ENCODE measurements at regions not wholly inside any gene's neighbourhood (a gene's known extent, or its start where the extent isn't known, plus 50 kb on each side); places are given as distances from the start of the nearest gene placed in this dataset.

DNA sequence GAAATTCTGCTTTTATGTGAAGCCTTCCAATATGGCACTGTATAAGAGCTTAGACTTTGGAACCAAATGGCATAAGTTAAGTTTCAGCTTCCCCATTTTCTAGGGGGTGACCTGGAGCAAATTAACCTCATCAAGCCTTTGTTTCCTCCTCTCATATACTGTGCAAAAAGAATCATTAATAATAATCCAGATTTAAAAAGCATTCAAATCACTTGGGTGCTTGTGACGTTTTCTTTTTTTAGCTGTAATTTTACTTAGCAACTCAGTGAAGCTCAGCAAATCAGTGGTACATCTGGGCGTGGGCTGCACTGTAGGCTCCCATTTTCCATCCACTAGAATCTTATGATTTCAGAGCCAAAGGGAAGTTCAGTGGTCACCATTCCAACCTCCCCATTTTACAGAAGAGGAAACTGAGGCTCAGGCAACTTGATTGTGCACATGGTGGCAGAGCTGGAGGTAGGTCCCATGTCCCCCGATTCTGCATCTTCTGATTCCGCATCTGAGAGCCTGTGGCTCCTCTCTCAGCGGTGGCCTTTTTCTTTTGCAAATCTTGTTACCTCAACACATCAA is 131.2 kb downstream of the SNAPC1 start:
- DNase-seq (no peak), ATAC-seq (no peak)
- no peak overlapping the region for H3K4me3 ChIP-seq
- H3K9me3 ChIP-seq, result no peaks in the 10 kb centered on the region
- no peak overlapping the region for H3K27ac ChIP-seq
- H3K4me1 ChIP-seq, result no peaks in the 10 kb centered on the region
- intact Hi-C loops (cut with DNase I), result no loop called here
- H3K27me3 ChIP-seq, result no peaks in the 10 kb centered on the region
- TF ChIP-seq, protein P1, sequence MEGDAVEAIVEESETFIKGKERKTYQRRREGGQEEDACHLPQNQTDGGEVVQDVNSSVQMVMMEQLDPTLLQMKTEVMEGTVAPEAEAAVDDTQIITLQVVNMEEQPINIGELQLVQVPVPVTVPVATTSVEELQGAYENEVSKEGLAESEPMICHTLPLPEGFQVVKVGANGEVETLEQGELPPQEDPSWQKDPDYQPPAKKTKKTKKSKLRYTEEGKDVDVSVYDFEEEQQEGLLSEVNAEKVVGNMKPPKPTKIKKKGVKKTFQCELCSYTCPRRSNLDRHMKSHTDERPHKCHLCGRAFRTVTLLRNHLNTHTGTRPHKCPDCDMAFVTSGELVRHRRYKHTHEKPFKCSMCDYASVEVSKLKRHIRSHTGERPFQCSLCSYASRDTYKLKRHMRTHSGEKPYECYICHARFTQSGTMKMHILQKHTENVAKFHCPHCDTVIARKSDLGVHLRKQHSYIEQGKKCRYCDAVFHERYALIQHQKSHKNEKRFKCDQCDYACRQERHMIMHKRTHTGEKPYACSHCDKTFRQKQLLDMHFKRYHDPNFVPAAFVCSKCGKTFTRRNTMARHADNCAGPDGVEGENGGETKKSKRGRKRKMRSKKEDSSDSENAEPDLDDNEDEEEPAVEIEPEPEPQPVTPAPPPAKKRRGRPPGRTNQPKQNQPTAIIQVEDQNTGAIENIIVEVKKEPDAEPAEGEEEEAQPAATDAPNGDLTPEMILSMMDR (IDR thresholded peaks at IDR 0.05), result no peak
- no peaks in the 10 kb centered on the region for H3K36me3 ChIP-seq

DNA sequence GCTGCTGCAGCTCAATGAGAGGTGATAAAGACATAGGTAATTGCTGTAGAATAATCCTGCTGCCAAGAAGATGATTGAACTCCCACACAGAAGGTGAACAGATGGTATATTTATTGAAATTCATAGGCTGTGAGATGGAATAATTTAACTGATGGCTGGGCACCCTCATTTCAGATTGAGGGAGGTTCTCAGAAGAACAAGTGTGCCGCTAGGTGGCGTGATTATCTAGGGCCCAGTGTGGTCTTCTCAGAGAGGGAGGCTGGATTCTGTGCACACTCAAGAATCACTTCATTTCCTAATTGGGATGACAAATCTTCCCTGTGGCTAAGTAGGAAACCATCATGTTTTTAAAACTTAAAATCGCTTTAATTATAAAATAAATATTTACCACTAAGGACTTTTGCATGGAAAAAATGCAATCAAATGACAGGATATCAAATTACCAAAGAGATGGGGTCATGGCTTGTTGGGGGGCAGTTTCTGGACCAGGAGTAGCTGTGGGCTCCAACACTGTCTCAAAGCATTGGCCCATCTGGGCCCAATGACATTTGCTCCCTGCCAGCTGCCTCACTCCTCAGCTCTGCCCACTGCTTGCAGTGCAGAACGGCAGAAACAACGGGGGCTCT is 132.3 kb downstream of the SNAPC1 start:
- Histone ChIP-seq H3K27ac (no peak overlapping the region), H3K4me1 (no peaks in the 10 kb centered on the region), H3K4me3 (no peak overlapping the region), H3K27me3 (no peaks in the 10 kb centered on the region), H3K36me3 (no peaks in the 10 kb centered on the region), H3K9me3 (no peaks in the 10 kb centered on the region)
- TF ChIP-seq, protein P1 (IDR thresholded peaks at IDR 0.05), result peak; percentile 64
- ATAC-seq, result peak; percentile 78
- DNase-seq, result peak; percentile 72
- intact Hi-C loops (cut with DNase I), result no loop called here

DNA sequence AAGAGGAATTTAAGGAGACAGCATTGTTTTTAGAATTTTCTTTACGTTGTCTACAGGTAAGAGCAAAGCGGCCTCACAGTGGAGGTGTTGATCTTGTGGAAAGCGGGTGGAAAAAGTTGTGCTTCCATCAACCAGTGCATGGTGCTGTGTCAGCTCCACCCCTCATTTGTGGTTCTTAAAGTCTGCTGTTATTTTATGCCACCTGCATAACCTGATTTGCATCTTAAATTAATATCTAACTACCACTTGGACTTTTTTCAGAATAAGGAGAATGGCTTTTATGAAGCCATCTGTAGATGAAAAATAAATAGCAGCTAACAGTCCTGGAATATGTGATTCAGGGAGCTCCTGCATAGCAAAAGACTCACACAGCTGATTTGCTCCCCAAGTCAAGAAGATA is 135.1 kb downstream of the SNAPC1 start:
- H3K27ac ChIP-seq, result no peak overlapping the region
- no peak for DNase-seq
- ATAC-seq, result no peak
- H3K9me3 ChIP-seq, result no peaks in the 10 kb centered on the region
- TF ChIP-seq, protein P1 (IDR thresholded peaks at IDR 0.05), result no peak
- H3K36me3 ChIP-seq, result no peaks in the 10 kb centered on the region
- no peak overlapping the region for H3K4me3 ChIP-seq
- H3K4me1 ChIP-seq, result no peaks in the 10 kb centered on the region
- intact Hi-C loops (cut with DNase I), result no loop called here
- no peaks in the 10 kb centered on the region for H3K27me3 ChIP-seq

DNA sequence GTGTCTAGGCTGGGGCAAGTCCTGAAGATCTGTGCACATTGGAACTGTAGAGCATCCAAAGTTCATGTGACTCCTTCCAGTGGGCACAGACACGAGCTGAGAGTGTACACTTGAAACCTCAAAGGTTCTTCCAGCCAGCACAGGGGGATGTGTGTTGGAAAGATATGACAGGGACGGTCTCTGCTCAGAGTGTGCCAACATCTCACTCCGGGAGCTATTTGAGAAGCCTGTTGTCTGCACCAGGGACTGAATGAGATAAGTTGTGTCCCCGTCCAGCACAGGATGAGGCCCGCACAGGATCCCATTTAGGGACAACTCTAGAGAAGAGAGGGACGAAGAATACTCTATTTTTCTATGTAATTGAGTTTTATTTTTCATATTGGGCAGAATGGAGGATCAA is 136.3 kb downstream of the SNAPC1 start:
- peak; percentile 23 for ATAC-seq
- Histone ChIP-seq H3K36me3 (no peaks in the 10 kb centered on the region), H3K27me3 (no peaks in the 10 kb centered on the region), H3K27ac (no peak overlapping the region), H3K4me3 (no peak overlapping the region), H3K9me3 (no peaks in the 10 kb centered on the region), H3K4me1 (no peaks in the 10 kb centered on the region)
- TF ChIP-seq, protein P1 (IDR thresholded peaks at IDR 0.05), result no peak
- intact Hi-C loops (cut with DNase I), result no loop called here
- DNase-seq, result no peak

DNA sequence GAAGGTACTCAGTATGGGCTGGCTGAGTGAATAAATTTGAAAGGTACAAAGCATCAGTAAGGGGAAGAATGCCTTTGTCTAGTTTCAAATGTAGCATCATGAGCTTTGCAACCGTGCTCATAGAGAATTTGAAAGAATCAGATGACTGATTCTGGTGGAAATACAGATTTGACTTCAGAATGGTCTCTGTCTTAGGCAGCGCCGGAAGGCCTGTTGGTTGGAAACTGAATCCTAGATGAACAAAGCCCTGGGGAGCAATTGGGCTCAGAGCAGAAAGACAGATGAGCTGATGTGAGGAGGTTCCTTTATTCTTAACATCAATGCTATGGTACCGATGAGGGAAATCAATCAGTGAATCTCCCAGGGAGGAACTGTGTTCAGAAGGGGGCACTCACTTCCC is 137.3 kb downstream of the SNAPC1 start:
- H3K27ac ChIP-seq, result no peak overlapping the region
- H3K4me3 ChIP-seq, result no peak overlapping the region
- no peaks in the 10 kb centered on the region for H3K4me1 ChIP-seq
- no peak for ATAC-seq
- no peak for DNase-seq
- H3K9me3 ChIP-seq, result no peaks in the 10 kb centered on the region
- intact Hi-C loops (cut with DNase I), result no loop called here
- TF ChIP-seq, protein P1 (IDR thresholded peaks at IDR 0.05), result no peak
- H3K27me3 ChIP-seq, result no peaks in the 10 kb centered on the region
- no peaks in the 10 kb centered on the region for H3K36me3 ChIP-seq

Data from upper lobe of right lung (tissue), 1 donor.